Type B pancreatic cell (in vitro differentiated cells): ENCODE measurements at regions not wholly inside any gene's neighbourhood (a gene's known extent, or its start where the extent isn't known, plus 50 kb on each side); places are given as distances from the start of the nearest gene placed in this dataset.
A peak's percentile ranks its signal among the peaks of the same experiment; 100 is the strongest.

Experiments used
- DNase-seq: peaks from one replicate; pipeline ENCODE4 v3.0.0; 2021; ENCODE audit warnings: mixed read lengths; ENCODE audit not compliant: unreplicated experiment; ENCODE audit errors: extremely low spot score
- H3K27ac Mint-ChIP-seq: 2 replicates; pipeline ENCODE4 v1.8.0; 2021; ENCODE audit warnings: mild to moderate bottlenecking, mixed read lengths
- H3K27me3 Mint-ChIP-seq: 2 replicates; pipeline ENCODE4 v1.8.0; 2021; ENCODE audit warnings: mixed read lengths
- H3K36me3 Mint-ChIP-seq: 2 replicates; pipeline ENCODE4 v1.8.0; 2021; ENCODE audit warnings: mixed read lengths
- H3K4me1 Mint-ChIP-seq: one replicate; pipeline ENCODE4 v1.8.0; 2021; ENCODE audit warnings: mixed read lengths; ENCODE audit not compliant: unreplicated experiment
- H3K4me3 Mint-ChIP-seq: 2 replicates; pipeline ENCODE4 v1.8.0; 2021; ENCODE audit warnings: mild to moderate bottlenecking, mixed read lengths
- H3K9me3 Mint-ChIP-seq: 2 replicates; pipeline ENCODE4 v1.8.0; 2021; ENCODE audit warnings: mixed read lengths
- CTCF ChIP-seq: fragments of 200-600 bp; sonication (generic); conservative IDR thresholded peaks from 2 replicates; pipeline ENCODE4 v1.5.0; 2021; ENCODE audit warnings: antibody characterized with exemption, mild to moderate bottlenecking

DNA sequence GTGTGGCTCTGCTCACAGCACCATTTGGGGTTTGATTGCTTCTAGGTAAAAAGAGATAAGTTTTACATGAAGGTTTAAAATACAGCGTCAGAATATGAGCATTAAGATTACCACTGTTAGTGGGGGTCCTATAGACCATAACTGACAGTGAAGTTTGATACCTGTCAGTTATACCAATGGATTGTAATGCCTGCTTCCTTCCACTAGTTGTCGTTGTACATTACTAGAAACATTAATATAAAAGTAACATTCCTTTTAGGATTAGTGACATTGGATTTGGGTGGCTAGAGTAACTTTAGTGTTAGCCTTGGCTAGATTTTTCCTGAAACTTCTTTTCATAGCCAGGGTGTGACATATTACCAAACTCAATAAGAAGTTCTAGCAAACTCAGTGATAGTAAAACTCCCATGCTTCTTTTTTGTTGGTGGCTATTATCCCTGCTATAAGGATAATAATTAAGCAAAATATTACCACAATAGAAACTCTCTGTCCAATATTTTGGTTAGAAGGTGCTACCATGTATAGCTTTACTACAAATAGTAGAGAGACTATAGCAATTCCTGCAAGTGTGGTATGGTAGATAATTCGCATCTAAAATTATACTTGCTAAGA lies 57.1 kb downstream of the FAM181B start:
- Mint-ChIP-seq H3K36me3 (no peaks in the 10 kb centered on the region), H3K9me3 (no peaks in the 10 kb centered on the region), H3K4me1 (no peaks in the 10 kb centered on the region), H3K27me3 (no peaks in the 10 kb centered on the region), H3K27ac (no peak overlapping the region), H3K4me3 (no peak overlapping the region)
- no peak for DNase-seq
- TF ChIP-seq CTCF = peak; percentile 64

DNA sequence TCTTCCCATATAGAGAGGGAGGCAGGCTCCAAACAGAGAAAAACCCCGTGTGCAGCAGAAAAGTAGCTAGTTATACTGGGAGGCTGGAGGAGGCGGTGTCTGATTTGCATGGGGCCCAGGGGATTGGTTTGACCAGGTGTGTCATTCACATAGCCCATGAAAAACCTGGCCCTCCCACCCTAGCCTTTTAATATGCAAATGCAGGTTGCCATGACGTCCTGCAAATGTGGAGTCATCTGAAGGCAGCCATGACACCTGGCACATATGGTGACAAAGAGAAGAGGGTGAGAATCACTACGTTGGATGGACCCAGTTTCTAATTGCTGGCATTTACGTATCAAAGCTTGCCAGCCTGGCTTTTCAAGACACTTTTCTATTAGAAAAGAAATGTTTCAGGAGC lies 57.8 kb downstream of the FAM181B start:
- Mint-ChIP-seq H3K9me3 (no peaks in the 10 kb centered on the region), H3K27ac (no peak overlapping the region), H3K36me3 (no peaks in the 10 kb centered on the region), H3K27me3 (no peaks in the 10 kb centered on the region), H3K4me1 (no peaks in the 10 kb centered on the region), H3K4me3 (no peak overlapping the region)
- TF ChIP-seq CTCF = no peak
- DNase-seq = no peak

DNA sequence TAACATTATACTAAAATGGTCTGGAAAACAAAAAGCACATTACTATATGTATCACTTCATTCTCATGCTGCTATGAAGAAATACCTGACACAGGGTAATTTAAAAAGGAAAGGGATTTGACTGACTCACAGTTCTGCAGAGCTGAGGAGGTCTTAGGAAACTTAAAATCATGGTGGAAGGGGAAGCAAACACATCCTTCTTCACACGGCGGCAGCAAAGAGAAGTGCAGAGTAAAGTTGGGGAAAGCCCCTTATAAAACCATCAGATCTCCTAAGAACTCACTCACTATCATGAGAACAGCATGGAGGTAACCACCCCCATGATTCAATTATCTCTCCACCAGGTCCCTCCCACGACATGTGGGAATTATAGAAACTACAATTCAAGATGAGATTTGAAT lies 60.0 kb downstream of the FAM181B start:
- Mint-ChIP-seq H3K4me3 (no peak overlapping the region), H3K27ac (no peak overlapping the region), H3K27me3 (no peaks in the 10 kb centered on the region), H3K9me3 (peaks cover 8% of the 10 kb centered on the region), H3K36me3 (no peaks in the 10 kb centered on the region), H3K4me1 (no peaks in the 10 kb centered on the region)
- DNase-seq = no peak
- TF ChIP-seq CTCF = no peak

DNA sequence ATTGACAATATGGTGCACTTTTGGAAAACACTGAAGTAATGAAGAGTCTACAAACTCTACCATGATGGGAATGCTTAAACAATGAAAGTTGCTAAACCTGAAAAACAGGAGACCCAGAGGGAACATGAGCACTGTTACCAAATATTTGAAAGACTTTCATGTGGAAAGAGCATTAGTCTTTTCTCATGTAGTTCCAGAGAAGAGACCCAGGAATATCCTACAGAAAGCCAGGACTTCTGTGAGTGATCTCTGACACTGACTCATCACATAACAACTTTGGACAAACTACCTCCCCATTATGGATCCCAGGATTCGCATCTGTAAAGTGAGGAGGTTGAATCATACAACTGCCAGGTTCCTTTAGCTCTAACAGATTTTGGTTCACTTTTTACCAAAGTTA lies 62.2 kb downstream of the FAM181B start:
- H3K9me3 Mint-ChIP-seq = peaks cover 9% of the 10 kb centered on the region
- no peaks in the 10 kb centered on the region for H3K36me3 Mint-ChIP-seq
- H3K4me1 Mint-ChIP-seq = no peaks in the 10 kb centered on the region
- no peak for TF ChIP-seq CTCF
- H3K4me3 Mint-ChIP-seq = no peak overlapping the region
- no peaks in the 10 kb centered on the region for H3K27me3 Mint-ChIP-seq
- no peak for DNase-seq
- H3K27ac Mint-ChIP-seq = no peak overlapping the region

GRCh38 chr11:82663535-82663934 lies 70.1 kb downstream of the FAM181B start:
- H3K4me1 Mint-ChIP-seq = no peaks in the 10 kb centered on the region
- no peak for TF ChIP-seq CTCF
- no peak for DNase-seq
- peaks cover under 1% of the 10 kb centered on the region for H3K9me3 Mint-ChIP-seq
- no peak overlapping the region for H3K4me3 Mint-ChIP-seq
- H3K27me3 Mint-ChIP-seq = no peaks in the 10 kb centered on the region
- no peak overlapping the region for H3K27ac Mint-ChIP-seq
- H3K36me3 Mint-ChIP-seq = no peaks in the 10 kb centered on the region

- no peak for DNase-seq
- H3K27me3 Mint-ChIP-seq = no peaks in the 10 kb centered on the region
- H3K36me3 Mint-ChIP-seq = no peaks in the 10 kb centered on the region
- H3K9me3 Mint-ChIP-seq = no peaks in the 10 kb centered on the region
- no peaks in the 10 kb centered on the region for H3K4me1 Mint-ChIP-seq
- no peak overlapping the region for H3K4me3 Mint-ChIP-seq
- H3K27ac Mint-ChIP-seq = no peak overlapping the region
- no peak for TF ChIP-seq CTCF
These were observed 79.9 kb downstream of the FAM181B start for GRCh38 chr11:82653752-82654151.
